CD14-positive monocyte (primary cell): ENCODE measurements at regions not wholly inside any gene's neighbourhood (a gene's known extent, or its start where the extent isn't known, plus 50 kb on each side); places are given as distances from the start of the nearest gene placed in this dataset.

Source experiments
- DNase-seq, 3 donors: peaks; one replicate each; pipeline ENCODE4 v3.0.0-alpha.2; 2011 to 2022
- H2AFZ ChIP-seq: 2 replicates; pipeline ENCODE4 v1.6.0; 2012; ENCODE audit warnings: mild to moderate bottlenecking, low read depth, low read length, inconsistent platforms; ENCODE audit not compliant: insufficient read depth, poor library complexity, severe bottlenecking
- H3K27ac ChIP-seq, 2 donors: 1 replicate in 1 of 2; 2 replicates in 1 of 2; pipeline ENCODE4 v1.5.1; 2012 to 2013; ENCODE audit warnings: low read length in 2 of 2, control low read depth in 1 of 2, inconsistent platforms in 1 of 2, low read depth in 1 of 2, mild to moderate bottlenecking in 1 of 2
- H3K27me3 ChIP-seq, 2 donors: one replicate each; pipeline versions ENCODE4 v1.6.0 to v1.6.1; 2011 to 2013; ENCODE audit warnings: low read length in 2 of 2; ENCODE audit not compliant: control insufficient read depth in 2 of 2, insufficient read depth in 2 of 2
- H3K36me3 ChIP-seq, 2 donors: replicated peaks in 1 of 2; 1 replicate in 1 of 2; 2 replicates in 1 of 2; pipeline versions ENCODE4 v1.5.1 to v1.6.1; 2012 to 2013; ENCODE audit warnings: low read length in 2 of 2, control low read depth in 1 of 2, inconsistent platforms in 1 of 2, mild to moderate bottlenecking in 1 of 2; ENCODE audit not compliant: insufficient read depth in 2 of 2, control insufficient read depth in 1 of 2
- H3K4me1 ChIP-seq, 2 donors: 1 replicate in 1 of 2; 2 replicates in 1 of 2; pipeline versions ENCODE4 v1.5.1 to v1.6.1; 2012 to 2013; ENCODE audit warnings: low read length in 2 of 2, control low read depth in 1 of 2, inconsistent platforms in 1 of 2, mild to moderate bottlenecking in 1 of 2, moderate library complexity in 1 of 2; ENCODE audit not compliant: insufficient read depth in 2 of 2, control insufficient read depth in 1 of 2
- H3K4me2 ChIP-seq: replicated peaks from 2 replicates; pipeline ENCODE3; 2012; ENCODE audit warnings: low read length, moderate library complexity, mild to moderate bottlenecking; ENCODE audit not compliant: poor library complexity, severe bottlenecking; ENCODE audit errors: extremely low read depth
- H3K4me3 ChIP-seq, 3 experiments: fragments of 200-600 bp in 1 of 3; sonication (generic) in 1 of 3; replicated peaks in 1 of 3; 1 replicate in 2 of 3; 2 replicates in 1 of 3; pipeline ENCODE4 v1.5.1; 2011 to 2013; ENCODE audit warnings: low read length in 3 of 3, mild to moderate bottlenecking in 3 of 3, control low read depth in 2 of 3, low read depth in 2 of 3, inconsistent platforms in 1 of 3, moderate library complexity in 1 of 3
- H3K79me2 ChIP-seq: 2 replicates; pipeline ENCODE4 v1.6.0; 2012; ENCODE audit warnings: mild to moderate bottlenecking, control low read depth, inconsistent platforms, low read length, moderate library complexity; ENCODE audit not compliant: insufficient read depth
- H3K9ac ChIP-seq: 2 replicates; pipeline ENCODE4 v1.6.0; 2017; ENCODE audit warnings: low read length, mild to moderate bottlenecking; ENCODE audit not compliant: insufficient read depth, poor library complexity, severe bottlenecking
- H3K9me3 ChIP-seq, 2 donors: replicated peaks in 1 of 2; 1 replicate in 1 of 2; 2 replicates in 1 of 2; pipeline versions ENCODE4 v1.5.1 to v1.6.1; 2012 to 2013; ENCODE audit warnings: low read length in 2 of 2, control low read depth in 1 of 2; ENCODE audit not compliant: control insufficient read depth in 1 of 2, insufficient read depth in 1 of 2
- H4K20me1 ChIP-seq: 2 replicates; pipeline ENCODE4 v1.6.0; 2012; ENCODE audit warnings: mild to moderate bottlenecking, low read length, control low read depth, moderate library complexity; ENCODE audit not compliant: insufficient read depth
- H3K27ac Mint-ChIP-seq, 7 donors: one replicate each; pipeline ENCODE4 v1.8.0; 2020; ENCODE audit warnings: mild to moderate bottlenecking in 7 of 7, mixed read lengths in 7 of 7, moderate library complexity in 6 of 7, inconsistent platforms in 2 of 7
- H3K27me3 Mint-ChIP-seq, 3 donors: one replicate each; pipeline ENCODE4 v1.8.0; 2021 to 2022; ENCODE audit warnings: low read depth in 3 of 3, mild to moderate bottlenecking in 3 of 3, mixed read lengths in 3 of 3, moderate library complexity in 3 of 3, inconsistent platforms in 1 of 3
- H3K36me3 Mint-ChIP-seq, 2 donors: one replicate each; pipeline ENCODE4 v1.8.0; 2020; ENCODE audit warnings: mixed read lengths in 2 of 2, inconsistent platforms in 1 of 2, mild to moderate bottlenecking in 1 of 2
- H3K4me1 Mint-ChIP-seq: one replicate; pipeline ENCODE4 v1.8.0; 2020; ENCODE audit warnings: mild to moderate bottlenecking, mixed read lengths
- H3K4me3 Mint-ChIP-seq, 2 donors: one replicate each; pipeline ENCODE4 v1.8.0; 2020; ENCODE audit warnings: mild to moderate bottlenecking in 2 of 2, mixed read lengths in 2 of 2, moderate library complexity in 1 of 2
- H3K9me3 Mint-ChIP-seq, 7 donors: one replicate each; pipeline ENCODE4 v1.8.0; 2020 to 2022; ENCODE audit warnings: mixed read lengths in 7 of 7, mild to moderate bottlenecking in 6 of 7, moderate library complexity in 6 of 7, inconsistent platforms in 2 of 7
- WGBS: methylation state at CpG from one replicate; pipeline ENCODE4 v1.1.5; 2013; ENCODE audit warnings: missing lambda C conversion rate; ENCODE audit not compliant: insufficient coverage; 5-methylcytosine and 5-hydroxymethylcytosine counted together
- intact Hi-C, 2 donors: fragments of 100-400 bp; cut with micrococcal nuclease; formaldehyde crosslinking; loops; one replicate each; pipeline versions ENCODE4 v1.15.0 to v1.15.1; 2023
- TF ChIP-seq, protein P1 (sequence below): fragments of 200-600 bp; IDR thresholded peaks from one replicate; pipeline ENCODE4 v1.8.0; 2022; ENCODE audit warnings: antibody characterized with exemption, mild to moderate bottlenecking

DNA sequence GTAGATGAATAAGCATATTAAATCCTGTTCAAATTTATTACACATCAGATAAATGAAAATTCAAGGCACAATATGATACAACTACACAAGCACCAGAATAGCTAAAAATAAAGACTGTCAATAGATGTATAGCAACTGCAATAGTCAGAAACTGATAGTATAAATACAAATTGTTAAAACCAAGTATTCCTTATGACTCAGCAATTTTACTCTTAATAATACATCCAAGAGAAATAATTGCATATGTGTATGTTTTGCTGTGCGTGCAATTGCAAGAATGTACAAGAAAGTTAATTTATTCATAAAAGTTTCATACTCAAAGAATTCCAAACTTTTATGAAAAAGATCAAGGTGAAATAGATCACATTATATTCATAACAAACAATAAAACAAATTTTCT, 1338.1 kb downstream of the OLFM4 start:
- H3K9me3 Mint-ChIP-seq = peaks cover 0 to 14% (median 3%) of the 10 kb centered on the region in 7 donors
- no peaks in the 10 kb centered on the region for H3K36me3 Mint-ChIP-seq
- H3K4me3 Mint-ChIP-seq = no peak overlapping the region
- no peak overlapping the region for H3K27ac Mint-ChIP-seq
- no CpG with 5 or more reads among the region's 1 CpG for WGBS
- intact Hi-C loops = no loop called here
- H3K4me2 ChIP-seq = no peak overlapping the region
- H3K27me3 ChIP-seq = no peaks in the 10 kb centered on the region
- H3K4me1 Mint-ChIP-seq = no peaks in the 10 kb centered on the region
- no peak overlapping the region for H3K4me3 ChIP-seq
- TF ChIP-seq, protein P1, sequence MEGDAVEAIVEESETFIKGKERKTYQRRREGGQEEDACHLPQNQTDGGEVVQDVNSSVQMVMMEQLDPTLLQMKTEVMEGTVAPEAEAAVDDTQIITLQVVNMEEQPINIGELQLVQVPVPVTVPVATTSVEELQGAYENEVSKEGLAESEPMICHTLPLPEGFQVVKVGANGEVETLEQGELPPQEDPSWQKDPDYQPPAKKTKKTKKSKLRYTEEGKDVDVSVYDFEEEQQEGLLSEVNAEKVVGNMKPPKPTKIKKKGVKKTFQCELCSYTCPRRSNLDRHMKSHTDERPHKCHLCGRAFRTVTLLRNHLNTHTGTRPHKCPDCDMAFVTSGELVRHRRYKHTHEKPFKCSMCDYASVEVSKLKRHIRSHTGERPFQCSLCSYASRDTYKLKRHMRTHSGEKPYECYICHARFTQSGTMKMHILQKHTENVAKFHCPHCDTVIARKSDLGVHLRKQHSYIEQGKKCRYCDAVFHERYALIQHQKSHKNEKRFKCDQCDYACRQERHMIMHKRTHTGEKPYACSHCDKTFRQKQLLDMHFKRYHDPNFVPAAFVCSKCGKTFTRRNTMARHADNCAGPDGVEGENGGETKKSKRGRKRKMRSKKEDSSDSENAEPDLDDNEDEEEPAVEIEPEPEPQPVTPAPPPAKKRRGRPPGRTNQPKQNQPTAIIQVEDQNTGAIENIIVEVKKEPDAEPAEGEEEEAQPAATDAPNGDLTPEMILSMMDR = no peak
- no peak overlapping the region for H3K27ac ChIP-seq
- DNase-seq = no peak
- H3K36me3 ChIP-seq = no peaks in the 10 kb centered on the region
- no peaks in the 10 kb centered on the region for H4K20me1 ChIP-seq
- H3K79me2 ChIP-seq = no peaks in the 10 kb centered on the region
- H3K27me3 Mint-ChIP-seq = peaks cover 0 to 1% (median 0%) of the 10 kb centered on the region in 3 donors
- no peak overlapping the region for H2AFZ ChIP-seq
- H3K4me1 ChIP-seq = no peaks in the 10 kb centered on the region
- H3K9ac ChIP-seq = no peak overlapping the region
- H3K9me3 ChIP-seq = peaks cover 0 to 4% of the 10 kb centered on the region in 2 donors

DNA sequence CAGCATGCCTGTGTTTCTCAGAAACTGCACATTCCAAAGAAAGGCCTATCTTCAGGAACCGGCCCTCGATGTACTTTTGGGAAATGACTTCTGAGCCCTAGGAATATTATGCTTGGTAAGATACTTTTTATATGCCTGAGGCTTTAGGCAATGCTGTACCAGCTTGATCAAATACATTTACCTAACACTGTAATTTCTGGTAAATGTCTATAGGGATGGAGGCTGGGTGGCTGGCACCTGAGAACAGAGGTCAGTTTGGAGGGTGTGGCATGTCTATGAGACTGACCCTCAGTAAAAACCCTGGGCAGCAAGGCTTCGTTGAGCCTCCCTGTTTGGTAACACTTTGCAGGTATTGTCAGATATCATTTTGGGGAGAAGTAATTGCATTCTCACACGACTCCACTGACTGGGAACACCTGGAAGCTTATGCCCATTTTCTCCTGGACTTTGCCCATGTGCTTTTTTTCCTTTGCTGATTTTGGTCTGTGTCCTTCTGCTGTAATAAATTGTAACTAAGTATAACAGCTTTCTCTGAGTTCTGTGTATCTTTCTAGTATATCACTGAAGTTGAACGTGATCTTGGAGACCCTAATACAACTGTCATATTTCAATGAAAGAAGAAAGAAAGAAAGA, 1339.1 kb downstream of the OLFM4 start:
- H3K27ac ChIP-seq = no peak overlapping the region
- intact Hi-C loops = no loop called here
- H3K4me3 ChIP-seq = no peak overlapping the region
- H3K4me1 ChIP-seq = no peaks in the 10 kb centered on the region
- H3K36me3 Mint-ChIP-seq = no peaks in the 10 kb centered on the region
- H3K9ac ChIP-seq = no peak overlapping the region
- H3K9me3 ChIP-seq = peaks cover 0 to 4% of the 10 kb centered on the region in 2 donors
- H3K4me3 Mint-ChIP-seq = no peak overlapping the region
- H3K79me2 ChIP-seq = no peaks in the 10 kb centered on the region
- H2AFZ ChIP-seq = no peak overlapping the region
- H3K9me3 Mint-ChIP-seq = peaks cover 0 to 15% (median 3%) of the 10 kb centered on the region in 7 donors
- H3K4me1 Mint-ChIP-seq = no peaks in the 10 kb centered on the region
- TF ChIP-seq, protein P1 = no peak
- H4K20me1 ChIP-seq = no peaks in the 10 kb centered on the region
- H3K27ac Mint-ChIP-seq = no peak overlapping the region
- H3K27me3 ChIP-seq = no peaks in the 10 kb centered on the region
- WGBS = 40% methylated on average over 1 of the region's 5 CpGs
- no peaks in the 10 kb centered on the region for H3K36me3 ChIP-seq
- H3K4me2 ChIP-seq = no peak overlapping the region
- peaks cover 0 to 1% (median 0%) of the 10 kb centered on the region in 3 donors for H3K27me3 Mint-ChIP-seq
- no peak for DNase-seq
